ENCODE measurements at regions not wholly inside any gene's neighbourhood (a gene's known extent, or its start where the extent isn't known, plus 50 kb on each side); places are given as distances from the start of the nearest gene placed in this dataset.

GRCh38 chr14:89025561-89026236, 201.2 kb downstream of the TTC8 start:
- H3K4me3 ChIP-seq (ENCODE audit: low read length), result no peak overlapping the region
- no peak for TF ChIP-seq CTCF (IDR thresholded peaks at IDR 0.05; ENCODE audit: insufficient read depth, low read depth, low read length, missing control alignments)
- no peak for DNase-seq (ENCODE audit: low read depth)

GRCh38 chr14:89027097-89027740, 202.8 kb downstream of the TTC8 start:
- peak; percentile 35 for TF ChIP-seq CTCF (IDR thresholded peaks at IDR 0.05; ENCODE audit: insufficient read depth, low read depth, low read length, missing control alignments)
- peak; percentile 42 for DNase-seq (ENCODE audit: low read depth)
- H3K4me3 ChIP-seq (ENCODE audit: low read length), result peak overlapping the region; percentile 52

GRCh38 chr14:89028462-89029134, 204.1 kb downstream of the TTC8 start:
- no peak for DNase-seq (ENCODE audit: low read depth)
- TF ChIP-seq CTCF (IDR thresholded peaks at IDR 0.05; ENCODE audit: insufficient read depth, low read depth, low read length, missing control alignments), result no peak
- no peak overlapping the region for H3K4me3 ChIP-seq (ENCODE audit: low read length)

- no peak for TF ChIP-seq CTCF (IDR thresholded peaks at IDR 0.05; ENCODE audit: insufficient read depth, low read depth, low read length, missing control alignments)
- no peak for DNase-seq (ENCODE audit: low read depth)
- no peak overlapping the region for H3K4me3 ChIP-seq (ENCODE audit: low read length)
Measured at GRCh38 chr14:89029961-89030694, 205.7 kb downstream of the TTC8 start.

GRCh38 chr14:89030921-89031320, 206.5 kb downstream of the TTC8 start:
- no peak for TF ChIP-seq CTCF (IDR thresholded peaks at IDR 0.05; ENCODE audit: insufficient read depth, low read depth, low read length, missing control alignments)
- no peak overlapping the region for H3K4me3 ChIP-seq (ENCODE audit: low read length)
- no peak for DNase-seq (ENCODE audit: low read depth)

- no peak for TF ChIP-seq CTCF (IDR thresholded peaks at IDR 0.05; ENCODE audit: insufficient read depth, low read depth, low read length, missing control alignments)
- no peak overlapping the region for H3K4me3 ChIP-seq (ENCODE audit: low read length)
- no peak for DNase-seq (ENCODE audit: low read depth)
Measured at GRCh38 chr14:89032086-89032649, 207.7 kb downstream of the TTC8 start.

Data from epithelial cell of esophagus (primary cell).